ENCODE measurements at regions not wholly inside any gene's neighbourhood (a gene's known extent, or its start where the extent isn't known, plus 50 kb on each side); places are given as distances from the start of the nearest gene placed in this dataset.

DNA sequence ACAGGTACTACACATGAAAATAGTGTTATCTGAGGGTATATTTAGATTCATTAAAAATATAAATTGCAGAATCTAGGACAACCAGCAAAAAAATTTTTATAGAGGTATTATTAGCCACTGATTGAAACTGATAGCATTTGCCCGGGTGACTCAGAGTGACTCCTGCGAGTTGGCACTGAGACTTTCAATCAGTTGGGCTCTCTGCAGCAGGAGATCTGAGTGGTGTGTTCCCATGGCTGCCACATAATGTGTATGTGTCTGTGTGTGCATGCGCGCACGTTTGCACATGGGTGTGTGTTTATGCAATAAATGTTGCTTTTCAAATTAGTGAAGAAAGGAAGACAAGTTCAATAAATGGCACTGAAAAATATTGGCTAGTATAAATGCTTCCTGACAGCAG lies 100.1 kb upstream of the MRPS30 start:
- no peak for TF ChIP-seq CTCF (IDR thresholded peaks at IDR 0.05 in 4 of 5, conservative IDR thresholded peaks at IDR 0.05 in 1 of 5)
- no peak for TF ChIP-seq POLR2A (IDR thresholded peaks at IDR 0.05)

All from gastrocnemius medialis (tissue), 4 donors.